HG02970 (cell line): ENCODE measurements at regions not wholly inside any gene's neighbourhood (a gene's known extent, or its start where the extent isn't known, plus 50 kb on each side); places are given as distances from the start of the nearest gene placed in this dataset.

Experiments used
- ATAC-seq: cut with Tn5 transposase; IDR thresholded peaks from one replicate; pipeline ENCODE4 v1.9.1; 2021; ENCODE audit warnings: mild to moderate bottlenecking, moderate library complexity, moderate number of reproducible peaks; ENCODE audit not compliant: unreplicated experiment, low FRiP score

DNA sequence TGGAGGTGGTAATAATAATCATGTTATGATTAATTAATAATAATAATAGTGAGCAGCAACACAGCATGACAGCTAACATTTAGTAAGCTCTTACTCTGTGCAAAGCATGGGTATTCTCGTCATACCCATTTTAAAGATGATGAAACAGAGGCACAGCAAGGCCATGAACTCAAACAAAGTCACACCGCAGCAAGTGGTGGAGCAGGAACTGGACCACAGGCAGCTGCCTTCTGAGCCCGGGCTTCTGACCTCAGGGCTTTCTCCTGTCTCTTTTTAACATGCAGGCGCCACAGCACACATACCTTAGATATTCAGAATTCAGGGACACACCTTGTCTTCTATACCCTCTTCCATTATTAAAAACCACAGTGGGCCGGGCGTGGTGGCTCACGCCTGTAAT is 50.7 kb upstream of the SPATA12 start:
- ATAC-seq = no peak

- no peak for ATAC-seq
These were observed 51.1 kb upstream of the SPATA12 start for GRCh38 chr3:57009367-57009766.

DNA sequence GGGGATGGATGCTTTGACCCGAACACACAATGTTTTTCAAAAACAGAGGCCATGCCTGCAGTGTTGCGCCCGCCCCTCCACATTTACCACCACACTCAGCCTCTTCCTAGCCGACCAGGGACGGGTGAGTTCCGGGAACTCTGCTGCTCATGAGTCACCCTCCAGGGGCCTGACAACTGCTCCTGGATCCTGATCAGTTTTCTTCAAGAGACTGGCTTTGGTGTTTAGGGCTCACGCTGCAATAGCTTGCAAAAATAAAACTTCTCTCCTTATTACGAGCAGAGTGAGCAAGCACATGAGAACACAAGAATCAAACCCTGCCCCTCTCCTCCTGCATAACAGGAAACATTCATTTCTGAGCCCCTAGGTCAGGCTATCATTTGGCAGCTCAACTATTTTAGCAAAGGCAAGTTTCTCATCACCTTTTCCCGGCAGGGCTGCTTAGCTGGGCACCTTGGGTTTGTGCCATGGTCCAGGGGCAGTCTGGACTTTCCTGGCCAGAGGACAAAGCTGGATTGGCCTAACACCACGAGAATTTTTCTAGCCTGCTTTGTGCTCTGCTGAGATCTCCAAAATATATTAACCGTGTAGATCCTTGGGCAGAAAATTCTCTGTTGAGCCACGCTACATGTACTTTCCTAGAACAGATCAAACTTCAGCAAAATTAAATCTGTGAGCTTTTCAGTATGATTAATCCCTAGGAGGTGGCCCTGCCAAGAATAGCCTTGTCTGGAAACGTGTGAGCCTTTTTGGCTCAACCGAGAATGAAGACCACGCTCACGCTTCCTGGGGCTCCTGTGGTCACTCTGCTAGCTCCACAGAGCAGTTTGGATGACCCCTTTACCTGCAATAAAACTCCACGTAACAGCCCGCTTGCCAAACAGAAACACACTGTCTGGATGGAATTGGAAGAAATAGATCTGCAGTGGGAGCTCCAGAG is 52.7 kb upstream of the SPATA12 start:
- ATAC-seq = no peak

GRCh38 chr3:57006949-57007419 is 53.5 kb upstream of the SPATA12 start:
- no peak for ATAC-seq

DNA sequence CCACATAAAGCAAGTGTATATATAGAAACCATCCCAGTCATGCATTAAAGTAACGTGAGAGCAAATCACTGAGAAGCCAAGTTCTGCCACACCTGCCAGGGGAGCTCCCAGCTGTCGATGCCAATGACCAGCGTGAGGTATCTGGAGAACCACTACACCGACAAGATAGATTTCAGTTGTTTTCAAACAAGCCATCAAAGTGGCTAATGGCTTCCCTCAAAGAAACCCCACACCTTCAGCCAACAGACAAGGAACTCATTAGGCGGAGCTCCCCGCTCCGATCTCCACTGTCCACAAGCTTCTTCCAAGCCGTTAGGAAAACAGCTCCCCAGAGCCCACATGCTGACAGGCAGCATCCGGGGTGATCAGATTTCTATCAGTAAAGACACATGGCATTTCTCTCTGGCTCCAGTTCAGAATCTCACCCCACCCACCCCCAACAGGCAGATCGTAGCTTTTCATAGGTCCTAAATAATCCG is 54.2 kb upstream of the SPATA12 start:
- no peak for ATAC-seq

DNA sequence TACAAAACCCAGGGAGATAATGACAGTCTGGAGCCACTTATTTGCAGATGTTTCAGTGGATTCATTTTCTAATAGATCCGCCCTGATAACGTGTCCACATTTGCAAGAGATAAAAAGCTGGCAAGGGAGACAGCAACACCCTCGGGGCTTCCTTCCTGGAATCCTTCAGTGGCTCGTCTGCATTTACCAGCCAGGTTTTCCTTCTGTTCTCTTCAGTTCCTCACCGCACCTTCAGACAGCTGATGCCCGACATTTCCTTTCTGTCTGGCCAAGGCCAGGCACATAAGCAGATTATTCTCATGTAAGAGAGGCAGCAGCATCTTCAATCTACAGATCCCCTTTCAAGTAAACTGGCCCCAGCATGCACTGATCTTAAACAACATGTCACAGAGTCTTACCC is 56.2 kb upstream of the SPATA12 start:
- no peak for ATAC-seq

DNA sequence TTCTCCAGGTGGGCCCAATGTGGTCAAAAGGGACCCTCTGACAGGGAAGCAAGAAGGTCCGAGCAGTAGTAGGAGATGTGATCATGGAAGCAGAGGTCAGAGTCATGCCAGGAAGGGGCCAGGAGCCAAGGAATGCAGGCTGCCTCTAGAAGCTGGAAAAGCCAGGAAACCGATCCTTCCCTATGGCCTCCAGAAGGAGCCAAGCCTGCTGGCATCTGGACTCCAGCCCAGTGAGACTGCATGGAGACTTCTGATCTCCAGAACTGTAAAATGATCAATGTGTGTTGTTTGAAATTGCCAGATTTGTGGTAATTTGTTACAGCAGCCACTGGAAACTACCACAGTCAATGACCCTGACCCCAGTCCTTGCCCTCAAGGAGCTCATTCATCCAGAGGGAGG is 56.8 kb upstream of the SPATA12 start:
- ATAC-seq = no peak

DNA sequence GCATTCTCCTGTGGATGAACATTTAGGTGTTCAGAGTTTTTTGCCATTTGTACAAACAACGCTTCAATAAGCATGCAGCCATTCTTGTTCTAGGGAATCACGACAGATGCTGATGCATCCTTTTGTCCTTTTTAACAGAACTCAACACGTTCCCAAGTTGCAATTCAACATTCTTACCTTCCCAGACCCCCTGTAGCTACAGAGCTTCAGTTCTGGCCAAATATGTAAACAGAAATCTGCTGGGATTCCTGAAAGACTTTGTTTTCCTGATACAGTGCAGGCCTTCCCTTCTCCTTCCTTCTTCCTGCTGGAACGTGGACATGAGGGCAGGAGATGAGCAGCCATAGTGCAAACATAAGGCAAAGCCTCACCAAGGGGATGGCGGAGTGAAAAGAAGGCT is 59.1 kb upstream of the SPATA12 start:
- no peak for ATAC-seq

GRCh38 chr3:57000012-57000411 is 60.5 kb upstream of the SPATA12 start:
- ATAC-seq = no peak

DNA sequence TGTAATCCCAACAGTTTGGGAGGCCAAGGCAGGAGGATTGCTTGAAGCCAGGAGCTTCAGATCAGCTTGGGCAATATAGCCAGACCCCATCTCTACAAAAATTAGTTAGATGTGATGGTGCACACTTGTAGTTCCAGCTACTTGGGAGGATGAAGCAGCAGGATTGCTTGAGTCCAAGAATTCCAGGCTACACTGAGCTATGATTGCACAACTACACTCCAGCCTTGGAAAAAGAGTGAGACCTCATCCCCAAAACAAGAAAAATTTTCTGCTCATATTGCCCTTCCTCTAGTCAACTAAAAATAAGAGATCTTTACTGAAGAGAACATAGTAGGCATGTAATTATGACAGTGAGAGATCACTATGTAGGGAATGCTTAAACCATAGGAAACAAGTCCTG is 60.9 kb upstream of the SPATA12 start:
- ATAC-seq = no peak

- no peak for ATAC-seq
These were observed 62.4 kb upstream of the SPATA12 start for GRCh38 chr3:56998076-56998529.

GRCh38 chr3:56997675-56998074 is 62.8 kb upstream of the SPATA12 start:
- no peak for ATAC-seq

GRCh38 chr3:56997041-56997440 is 63.4 kb upstream of the SPATA12 start:
- ATAC-seq = no peak

DNA sequence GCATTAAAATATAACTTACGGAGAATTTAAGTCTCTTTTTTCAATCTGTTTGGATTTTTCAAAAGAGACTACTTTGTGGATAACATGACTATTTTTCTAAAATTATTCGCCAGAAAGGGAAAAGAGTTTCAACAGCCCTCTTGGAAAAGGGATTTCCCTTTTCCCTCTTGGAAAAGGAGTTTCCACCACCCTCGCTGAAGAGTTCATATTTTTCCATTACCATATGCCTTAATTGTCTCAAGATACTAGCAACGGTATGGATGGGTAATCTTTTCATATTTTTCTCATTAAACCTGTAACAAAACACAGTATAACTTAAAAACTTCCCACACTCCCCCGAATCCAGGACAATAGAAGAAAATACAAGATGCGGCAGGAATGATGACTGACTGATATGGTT is 66.1 kb upstream of the SPATA12 start:
- ATAC-seq = no peak

DNA sequence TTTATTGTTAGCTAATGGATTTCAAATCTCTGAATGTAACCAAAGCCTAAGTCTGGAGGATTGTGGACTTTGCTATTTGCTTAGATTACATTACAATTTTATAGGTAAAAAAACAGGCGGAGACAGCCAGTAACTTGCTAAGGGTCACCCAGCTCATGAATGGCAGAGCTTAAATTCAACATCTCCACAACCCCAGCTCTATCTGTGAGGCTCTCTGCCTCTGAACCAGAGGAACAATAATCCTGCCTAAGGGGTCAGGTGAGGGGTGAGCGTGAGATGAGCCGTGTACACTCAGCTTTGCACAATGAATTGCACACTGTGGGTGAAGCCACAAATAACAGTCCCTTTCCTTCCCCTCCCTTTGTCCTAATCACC is 69.8 kb upstream of the SPATA12 start:
- ATAC-seq = no peak

DNA sequence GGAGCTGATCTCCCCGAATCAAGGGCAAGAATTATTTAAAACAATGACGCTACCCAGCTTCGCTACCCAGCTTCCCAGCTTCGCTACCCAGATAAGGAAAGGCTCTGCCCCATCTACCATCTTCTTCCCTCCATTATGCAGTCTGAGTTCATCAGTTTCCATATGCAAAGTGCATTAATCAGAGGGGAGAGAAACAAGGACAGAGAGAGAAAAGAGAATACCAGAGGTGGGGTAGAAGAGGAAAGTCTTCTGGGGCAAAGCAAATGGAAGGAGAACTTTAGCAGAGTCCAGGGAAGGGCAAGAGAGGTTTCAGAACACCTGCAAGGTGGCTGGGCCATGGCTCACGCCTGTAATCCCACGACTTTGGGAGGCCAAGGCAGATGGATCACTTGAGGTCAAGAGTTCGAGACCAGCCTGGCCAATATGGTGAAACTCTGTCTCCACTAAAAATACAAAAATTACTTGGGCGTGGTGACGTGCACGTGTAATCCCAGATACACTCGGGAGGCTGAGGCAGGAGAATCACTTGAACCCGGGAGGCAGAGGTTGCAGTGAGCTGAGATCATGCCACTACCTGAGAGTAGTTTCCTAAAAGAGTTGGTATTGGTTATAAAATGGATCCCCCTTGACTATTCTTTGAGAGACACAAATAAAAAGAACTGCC is 70.4 kb upstream of the SPATA12 start:
- no peak for ATAC-seq

DNA sequence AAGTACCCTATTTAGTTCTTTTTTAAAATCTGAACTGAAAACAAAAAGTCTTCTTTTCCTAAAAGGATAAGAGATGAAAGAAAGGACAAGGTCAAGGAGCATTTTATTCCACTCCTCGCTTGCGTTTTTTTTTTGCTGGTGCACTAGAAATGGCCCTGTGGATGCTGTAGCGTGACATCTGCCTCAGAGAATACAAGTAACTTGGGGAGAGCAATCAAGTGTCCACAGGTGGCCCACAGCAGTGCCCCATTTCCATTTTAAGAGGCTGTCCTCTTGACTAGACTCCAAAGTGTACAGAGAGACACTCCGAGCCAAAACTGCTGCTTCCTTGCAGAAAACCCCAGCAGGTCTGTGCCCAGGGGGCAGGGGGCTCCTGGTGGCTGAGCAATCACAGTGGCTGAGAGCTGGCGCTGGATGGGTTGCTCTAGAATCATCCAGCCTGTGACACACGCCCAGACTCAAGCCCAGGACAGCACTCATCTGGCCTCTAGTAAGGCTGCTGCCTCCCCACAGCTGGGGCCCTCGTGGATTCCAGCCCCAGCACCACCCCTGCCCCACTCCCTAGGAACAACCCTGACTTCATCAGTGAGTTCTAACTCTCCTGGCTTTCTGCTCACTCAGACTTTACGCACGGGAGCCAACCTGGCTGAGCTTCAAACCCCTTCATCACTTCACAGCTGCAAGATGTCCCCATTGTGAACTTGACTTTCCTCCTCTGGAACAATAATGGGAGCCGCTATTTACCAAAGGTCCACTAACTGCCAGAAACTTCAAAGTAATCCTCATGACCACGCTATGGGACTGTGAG is 71.1 kb upstream of the SPATA12 start:
- ATAC-seq = no peak

DNA sequence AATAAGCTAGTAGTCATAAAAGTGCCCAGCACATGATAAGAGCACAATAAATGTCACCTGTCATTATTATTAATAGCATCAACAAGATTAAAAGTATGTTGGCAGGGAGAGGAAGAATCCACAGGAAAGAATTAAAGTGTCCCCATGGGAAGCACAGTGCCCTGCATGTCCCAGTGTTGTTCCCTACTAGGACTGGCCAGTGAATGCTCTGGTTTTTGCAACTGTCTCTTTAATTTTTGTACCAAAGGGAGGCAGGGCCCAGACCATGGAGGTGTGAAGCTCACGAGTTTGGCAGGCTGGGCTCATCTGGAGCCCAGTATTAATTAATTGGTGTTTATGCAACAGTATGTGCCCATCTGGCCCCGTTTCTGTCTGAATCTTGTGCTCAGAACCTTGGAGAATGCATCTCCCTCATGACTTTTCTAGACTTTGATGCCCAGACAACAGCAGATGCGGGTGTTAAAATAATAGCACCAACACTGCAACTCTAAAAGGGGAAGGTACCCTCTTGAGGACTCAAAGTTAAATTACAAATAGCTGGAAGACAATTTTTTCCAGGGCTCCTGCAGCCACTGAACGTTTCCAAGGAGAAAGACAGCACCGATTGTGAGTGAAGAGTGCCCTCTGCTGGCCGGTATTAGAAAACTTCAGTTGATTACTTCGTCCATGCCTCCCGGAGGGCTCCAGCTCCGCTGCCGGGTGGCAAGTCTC is 71.9 kb upstream of the SPATA12 start:
- no peak for ATAC-seq

DNA sequence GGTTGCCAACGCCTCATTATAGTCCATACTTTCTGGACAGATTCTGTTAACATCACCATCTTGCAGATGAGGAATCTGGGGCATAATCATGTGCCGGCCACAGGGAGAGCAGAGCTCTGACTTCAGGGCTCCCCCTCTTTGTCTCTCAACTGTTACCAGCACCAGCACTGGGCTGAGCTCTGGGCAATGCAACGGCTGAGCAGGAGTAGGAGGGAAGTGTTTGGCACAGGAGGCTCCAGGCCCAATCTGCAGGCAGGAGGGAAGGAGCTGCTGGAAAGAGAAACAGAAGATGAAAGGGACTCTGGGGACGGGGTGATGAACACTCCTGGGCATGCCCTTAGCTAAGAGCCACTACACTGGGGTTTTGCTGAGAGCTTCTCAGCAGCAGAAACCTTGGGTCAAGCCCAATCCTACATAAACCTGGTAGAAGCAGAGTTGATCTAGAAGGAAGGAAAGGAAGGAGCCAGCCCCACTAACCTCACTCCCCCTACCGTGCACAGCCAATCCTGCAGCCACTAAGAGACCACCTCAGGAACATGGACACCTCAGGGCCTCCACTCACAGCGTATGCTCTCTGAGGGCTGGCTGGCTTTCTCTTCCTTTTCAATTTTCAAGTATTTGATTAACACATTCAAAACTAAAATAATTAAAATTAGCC is 73.1 kb upstream of the SPATA12 start:
- no peak for ATAC-seq

GRCh38 chr3:56986347-56986746 is 74.1 kb upstream of the SPATA12 start:
- no peak for ATAC-seq
